ENCODE measurements at regions not wholly inside any gene's neighbourhood (a gene's known extent, or its start where the extent isn't known, plus 50 kb on each side); places are given as distances from the start of the nearest gene placed in this dataset.
"Not testable (repeated sequence)": the region's sequence is repeated elsewhere in the genome, so short reads cannot be mapped to it uniquely, and the experiment has no call there.

DNA sequence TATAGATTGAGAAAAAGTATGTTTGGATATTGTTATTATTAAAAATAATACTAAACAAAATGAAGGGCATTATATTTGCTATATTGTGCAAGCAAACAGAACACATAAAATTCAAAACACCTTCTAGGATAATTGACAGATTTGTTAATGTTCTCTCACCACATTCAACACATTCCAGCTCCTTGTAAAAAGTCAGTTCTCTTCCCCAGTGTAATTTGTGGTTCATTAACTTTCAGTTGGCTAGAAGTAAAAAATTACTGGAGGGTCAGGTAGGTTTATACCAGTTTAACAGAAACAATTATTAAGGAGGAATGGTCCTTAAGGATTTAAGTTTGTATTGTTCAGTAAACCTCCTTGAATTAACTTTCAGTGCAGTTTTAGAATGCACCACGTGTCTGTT is 1235.3 kb upstream of the ADGRL2 start:
- no peak for DNase-seq

- no peak for DNase-seq
These were observed 1258.5 kb upstream of the ADGRL2 start for GRCh38 chr1:80542231-80542630.

- DNase-seq = no peak
These were observed 1260.1 kb upstream of the ADGRL2 start for GRCh38 chr1:80540596-80540995.

- no peak for DNase-seq
These were observed 1260.6 kb upstream of the ADGRL2 start for GRCh38 chr1:80540149-80540548.

DNA sequence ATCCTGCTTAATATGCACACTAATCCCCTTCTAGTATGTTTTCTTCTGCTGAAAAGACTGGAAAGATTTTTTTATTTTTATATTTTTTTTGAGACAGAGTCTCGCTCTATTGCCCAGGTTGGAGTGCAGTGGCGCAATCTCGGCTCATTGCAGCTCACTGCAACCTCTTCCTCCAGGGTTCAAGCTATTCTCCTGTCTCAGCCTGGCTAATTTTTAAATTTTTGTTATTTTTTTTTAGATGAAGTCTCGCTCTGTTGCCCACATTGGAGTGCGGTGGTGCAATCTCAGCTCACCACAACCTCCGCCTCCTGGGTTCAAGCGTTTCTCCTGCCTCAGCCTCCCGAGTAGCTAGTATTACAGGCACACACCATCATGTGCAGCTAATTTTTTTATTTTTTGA is 1261.4 kb upstream of the ADGRL2 start:
- DNase-seq = not testable (repeated sequence)

- DNase-seq = no peak
These were observed 1264.3 kb upstream of the ADGRL2 start for GRCh38 chr1:80536461-80536860.

DNA sequence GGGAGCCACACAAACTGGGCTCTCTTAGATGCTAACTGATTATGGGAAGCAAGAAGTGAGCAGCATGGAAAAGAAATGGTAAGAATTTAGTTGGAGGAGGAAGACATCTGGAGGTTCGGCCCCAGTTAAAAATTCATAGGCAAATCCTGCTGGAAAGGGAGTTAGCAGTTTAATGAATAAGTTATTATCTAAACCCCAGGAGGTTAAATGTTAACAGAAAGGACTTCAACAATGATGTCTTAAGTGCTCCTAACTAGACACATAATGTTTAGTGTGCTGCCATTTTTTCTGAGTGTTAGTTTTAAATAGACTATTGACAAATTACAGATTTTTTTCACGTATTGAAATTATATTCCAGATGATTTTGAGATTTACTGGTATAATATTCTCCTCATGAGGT is 1265.3 kb upstream of the ADGRL2 start:
- DNase-seq = no peak

GRCh38 chr1:80534606-80535360 is 1266.0 kb upstream of the ADGRL2 start:
- no peak for DNase-seq

GRCh38 chr1:80533775-80534334 is 1266.9 kb upstream of the ADGRL2 start:
- no peak for DNase-seq

- DNase-seq = no peak
These were observed 1267.6 kb upstream of the ADGRL2 start for GRCh38 chr1:80533093-80533492.

- DNase-seq = no peak
These were observed 1269.6 kb upstream of the ADGRL2 start for GRCh38 chr1:80531182-80531581.

- no peak for DNase-seq
These were observed 1271.2 kb upstream of the ADGRL2 start for GRCh38 chr1:80529546-80529945.

GRCh38 chr1:80523861-80524260 is 1276.9 kb upstream of the ADGRL2 start:
- no peak for DNase-seq

DNA sequence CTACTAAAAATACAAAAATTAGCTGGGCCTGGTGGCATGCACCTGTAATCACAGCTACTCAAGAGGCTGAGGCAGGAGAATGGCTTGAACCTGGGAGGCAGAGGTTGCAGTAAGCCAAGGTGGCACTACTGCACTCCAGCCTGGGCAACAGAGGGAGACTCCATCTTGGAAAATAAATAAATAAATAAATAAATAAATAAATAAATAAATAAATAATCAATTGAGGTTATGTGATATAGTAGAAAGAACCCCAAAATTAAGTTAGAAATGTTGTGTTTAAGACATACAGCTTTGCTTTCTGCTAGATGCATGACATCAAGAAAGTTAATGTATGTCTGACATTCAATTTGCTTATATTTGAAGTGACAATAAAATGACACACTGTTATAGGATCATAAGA is 1277.7 kb upstream of the ADGRL2 start:
- DNase-seq = not testable (repeated sequence)

DNA sequence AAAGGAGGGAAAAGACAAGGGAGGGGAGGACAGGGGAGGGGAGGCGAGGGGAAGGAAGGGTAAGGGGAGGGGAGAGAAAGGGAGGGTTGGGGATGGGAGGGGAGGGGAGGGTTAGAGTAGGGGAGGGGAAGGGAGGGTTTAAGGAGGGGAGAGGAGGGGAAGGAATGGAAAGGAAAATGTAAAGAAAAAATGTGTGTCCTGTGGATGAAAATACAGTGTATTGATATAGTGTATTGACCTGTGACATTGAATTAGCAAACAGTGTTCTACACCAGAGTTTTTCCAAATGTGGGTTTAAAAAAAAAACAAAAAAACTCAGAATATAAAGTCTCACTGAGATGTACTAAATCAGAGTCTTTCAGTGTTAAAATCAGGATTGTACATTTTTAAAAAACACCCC is 1279.8 kb upstream of the ADGRL2 start:
- DNase-seq = no peak

GRCh38 chr1:80517062-80517461 is 1283.7 kb upstream of the ADGRL2 start:
- DNase-seq = no peak

GRCh38 chr1:80509965-80510522 is 1290.7 kb upstream of the ADGRL2 start:
- DNase-seq = no peak

GRCh38 chr1:80506216-80506615 is 1294.5 kb upstream of the ADGRL2 start:
- DNase-seq = no peak

DNA sequence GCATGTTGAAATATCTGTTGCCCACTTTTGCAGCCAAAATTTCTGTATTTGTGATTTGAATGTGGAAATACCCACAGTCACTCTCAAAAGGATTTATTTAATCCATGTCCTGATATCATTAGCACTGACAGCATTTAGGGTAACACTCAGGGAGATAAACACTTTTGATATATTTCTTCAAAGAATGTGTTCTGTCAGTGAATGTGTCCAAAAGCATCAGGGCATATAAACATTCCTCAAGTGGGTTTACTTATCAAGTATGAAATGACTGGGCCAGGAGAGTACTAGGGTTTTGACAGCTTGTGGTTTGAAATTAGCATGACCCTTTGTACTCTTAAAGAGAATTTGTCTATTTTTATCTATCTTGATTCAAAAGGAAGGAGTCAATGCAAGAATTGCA is 1302.1 kb upstream of the ADGRL2 start:
- no peak for DNase-seq

- DNase-seq = no peak
These were observed 1304.9 kb upstream of the ADGRL2 start for GRCh38 chr1:80495806-80496205.

DNA sequence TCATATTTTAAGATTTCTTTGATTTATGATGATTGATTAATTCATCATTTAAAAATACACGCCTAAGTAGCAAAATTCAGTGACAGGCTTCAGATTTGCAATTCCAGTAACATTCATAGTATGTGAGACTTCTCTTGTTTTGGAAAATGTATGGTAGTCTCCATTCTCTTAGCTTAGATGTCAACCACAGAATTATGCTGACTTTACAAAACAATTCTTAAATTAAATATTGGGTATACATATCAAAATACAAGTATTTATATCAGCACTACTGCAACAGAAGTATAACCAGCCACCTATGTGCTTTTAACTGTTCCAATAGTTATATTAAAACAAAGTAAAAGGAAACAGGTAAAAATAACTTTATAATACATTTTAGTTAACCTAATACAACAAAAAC is 1328.6 kb upstream of the ADGRL2 start:
- DNase-seq = no peak

- DNase-seq = no peak
These were observed 1332.4 kb upstream of the ADGRL2 start for GRCh38 chr1:80468356-80468755.

GRCh38 chr1:80462006-80462405 is 1338.7 kb upstream of the ADGRL2 start:
- DNase-seq = no peak

DNA sequence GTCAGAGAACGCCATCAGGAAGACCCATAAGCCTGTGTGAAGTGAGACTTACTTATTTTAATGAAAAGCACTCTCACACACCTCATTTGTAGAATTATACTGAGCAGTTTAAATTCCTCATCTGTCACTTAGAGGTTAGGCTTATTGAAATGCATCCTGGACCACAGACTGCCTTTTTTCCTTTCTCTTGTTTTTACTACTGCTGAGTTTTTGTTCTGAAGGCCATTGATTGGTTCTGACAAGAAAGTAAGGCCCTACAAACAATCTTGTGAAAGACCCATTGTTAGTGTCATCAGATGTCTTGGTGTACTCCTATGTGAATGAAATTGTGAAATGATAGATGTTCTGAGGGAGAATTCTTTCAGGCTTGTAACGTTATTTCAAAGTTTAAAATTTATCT is 1343.3 kb upstream of the ADGRL2 start:
- DNase-seq = no peak

- no peak for DNase-seq
These were observed 1347.0 kb upstream of the ADGRL2 start for GRCh38 chr1:80453775-80454174.

Data from CD4-positive, alpha-beta T cell treated with Interleukin-15 for 1 hour (primary cell).